ENCODE measurements at regions not wholly inside any gene's neighbourhood (a gene's known extent, or its start where the extent isn't known, plus 50 kb on each side); places are given as distances from the start of the nearest gene placed in this dataset.

- H3K9ac ChIP-seq (ENCODE audit: low read depth, low read length, poor library complexity) = no peak overlapping the region
- no peak overlapping the region for H3K23ac ChIP-seq (ENCODE audit: low read depth, low read length, poor library complexity)
- no peaks in the 10 kb centered on the region for H3K36me3 ChIP-seq (replicated peaks in 1 of 2; ENCODE audit: control insufficient read depth in 2 of 2, insufficient read depth in 2 of 2, low read length in 2 of 2)
- no peak for DNase-seq (ENCODE audit: low spot score)
- no peak overlapping the region for H2BK15ac ChIP-seq (ENCODE audit: low read length)
- H2BK12ac ChIP-seq (ENCODE audit: low read length) = no peak overlapping the region
- no peak overlapping the region for H4K8ac ChIP-seq (ENCODE audit: low read depth, low read length)
- no peak overlapping the region for H3K4me2 ChIP-seq (ENCODE audit: insufficient read depth, low read length, poor library complexity, severe bottlenecking)
- no peak overlapping the region for H2AK5ac ChIP-seq (ENCODE audit: low read depth, low read length)
- H3K27ac ChIP-seq (replicated peaks; ENCODE audit: low read length) = no peak overlapping the region
- H2BK120ac ChIP-seq (ENCODE audit: low read depth, low read length) = no peak overlapping the region
- H3K9me3 ChIP-seq (replicated peaks in 1 of 2; ENCODE audit: control insufficient read depth in 2 of 2, insufficient read depth in 1 of 2, low read depth in 1 of 2, low read length in 2 of 2) = no peaks in the 10 kb centered on the region
- H3K14ac ChIP-seq (ENCODE audit: low read length) = no peak overlapping the region
- H2BK5ac ChIP-seq (ENCODE audit: low read length) = no peak overlapping the region
- H3K4me3 ChIP-seq (ENCODE audit: low read length in 2 of 2) = no peak overlapping the region
- H3K18ac ChIP-seq (ENCODE audit: low read length) = no peak overlapping the region
- no peaks in the 10 kb centered on the region for H3K4me1 ChIP-seq (ENCODE audit: control insufficient read depth in 2 of 2, insufficient read depth in 1 of 2, low read depth in 1 of 2, low read length in 2 of 2)
- H2AFZ ChIP-seq (ENCODE audit: low read length) = no peak overlapping the region
- no peaks in the 10 kb centered on the region for H3K27me3 ChIP-seq (ENCODE audit: control insufficient read depth in 3 of 3, insufficient read depth in 3 of 3, low read depth in 1 of 3, low read length in 3 of 3)
- H4K91ac ChIP-seq (ENCODE audit: low read depth, low read length, poor library complexity) = no peak overlapping the region
- H3K4ac ChIP-seq (ENCODE audit: low read length) = no peak overlapping the region
- H3K79me1 ChIP-seq (ENCODE audit: low read depth, low read length) = no peaks in the 10 kb centered on the region
Observed at GRCh38 chr2:220787251-220787650, 784.9 kb downstream of the EPHA4 start.

DNA sequence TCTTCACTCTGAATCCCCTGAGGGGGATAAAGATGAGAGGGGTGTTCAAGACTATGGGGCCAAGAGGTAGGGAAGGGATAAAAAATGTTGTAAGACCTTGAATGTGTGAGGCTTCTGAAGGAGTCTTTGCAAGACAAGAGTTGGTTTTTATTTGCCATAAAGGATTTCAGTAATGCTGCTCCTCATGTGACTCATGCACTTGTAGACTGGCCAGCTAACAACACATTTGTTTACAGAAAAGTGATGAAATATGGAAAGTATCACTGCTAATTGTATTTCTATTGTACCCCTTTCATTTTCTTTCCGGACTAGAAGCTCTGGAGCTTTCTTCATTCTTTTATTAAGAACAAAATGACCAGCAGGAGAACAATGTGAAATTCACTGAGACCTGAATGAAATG lies 782.1 kb downstream of the EPHA4 start:
- no peak overlapping the region for H3K4me2 ChIP-seq (ENCODE audit: insufficient read depth, low read length, poor library complexity, severe bottlenecking)
- H3K27ac ChIP-seq (replicated peaks; ENCODE audit: low read length) = no peak overlapping the region
- H3K23ac ChIP-seq (ENCODE audit: low read depth, low read length, poor library complexity) = no peak overlapping the region
- H2BK5ac ChIP-seq (ENCODE audit: low read length) = no peak overlapping the region
- no peak overlapping the region for H3K4me3 ChIP-seq (ENCODE audit: low read length in 2 of 2)
- no peak overlapping the region for H2BK12ac ChIP-seq (ENCODE audit: low read length)
- H4K8ac ChIP-seq (ENCODE audit: low read depth, low read length) = no peak overlapping the region
- H2AFZ ChIP-seq (ENCODE audit: low read length) = no peak overlapping the region
- no peaks in the 10 kb centered on the region for H3K9me3 ChIP-seq (replicated peaks in 1 of 2; ENCODE audit: control insufficient read depth in 2 of 2, insufficient read depth in 1 of 2, low read depth in 1 of 2, low read length in 2 of 2)
- no peak for DNase-seq (ENCODE audit: low spot score)
- no peak overlapping the region for H3K14ac ChIP-seq (ENCODE audit: low read length)
- H3K18ac ChIP-seq (ENCODE audit: low read length) = no peak overlapping the region
- H3K27me3 ChIP-seq (ENCODE audit: control insufficient read depth in 3 of 3, insufficient read depth in 3 of 3, low read depth in 1 of 3, low read length in 3 of 3) = no peaks in the 10 kb centered on the region
- H3K9ac ChIP-seq (ENCODE audit: low read depth, low read length, poor library complexity) = no peak overlapping the region
- no peak overlapping the region for H2BK120ac ChIP-seq (ENCODE audit: low read depth, low read length)
- H2BK15ac ChIP-seq (ENCODE audit: low read length) = no peak overlapping the region
- H3K4me1 ChIP-seq (ENCODE audit: control insufficient read depth in 2 of 2, insufficient read depth in 1 of 2, low read depth in 1 of 2, low read length in 2 of 2) = no peaks in the 10 kb centered on the region
- H3K36me3 ChIP-seq (replicated peaks in 1 of 2; ENCODE audit: control insufficient read depth in 2 of 2, insufficient read depth in 2 of 2, low read length in 2 of 2) = no peaks in the 10 kb centered on the region
- no peak overlapping the region for H3K4ac ChIP-seq (ENCODE audit: low read length)
- no peaks in the 10 kb centered on the region for H3K79me1 ChIP-seq (ENCODE audit: low read depth, low read length)
- no peak overlapping the region for H2AK5ac ChIP-seq (ENCODE audit: low read depth, low read length)
- WGBS, 2 donors (ENCODE audit: extremely low coverage in 2 of 2, insufficient read length in 2 of 2, insufficient replicate concordance in 1 of 2) = no CpG with 5 or more reads among the region's 1 CpG
- no peak overlapping the region for H4K91ac ChIP-seq (ENCODE audit: low read depth, low read length, poor library complexity)

DNA sequence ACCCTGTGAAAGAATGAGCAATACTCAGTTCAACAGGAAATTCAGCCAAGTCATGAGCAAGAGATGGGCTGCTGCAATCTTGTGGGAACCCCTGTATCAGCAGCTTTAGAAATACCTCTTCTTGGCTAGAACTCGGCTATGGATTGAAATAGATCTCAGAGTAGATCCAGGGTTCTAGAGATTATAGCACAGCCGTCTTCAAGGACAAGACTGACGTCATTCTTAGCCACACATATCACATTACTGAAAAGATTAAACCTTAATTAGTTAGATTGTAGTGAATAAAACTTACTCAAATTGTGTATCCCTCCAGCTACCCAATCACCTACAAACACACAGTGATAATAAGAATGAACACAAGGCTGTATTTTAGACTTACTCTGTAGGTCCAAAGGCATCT lies 776.4 kb downstream of the EPHA4 start:
- Histone ChIP-seq H3K14ac (ENCODE audit: low read length) (no peak overlapping the region), H3K4me3 (ENCODE audit: low read length in 2 of 2) (no peak overlapping the region), H2BK15ac (ENCODE audit: low read length) (no peak overlapping the region), H2BK12ac (ENCODE audit: low read length) (no peak overlapping the region), H3K9me3 (replicated peaks in 1 of 2; ENCODE audit: control insufficient read depth in 2 of 2, insufficient read depth in 1 of 2, low read depth in 1 of 2, low read length in 2 of 2) (no peaks in the 10 kb centered on the region), H3K36me3 (replicated peaks in 1 of 2; ENCODE audit: control insufficient read depth in 2 of 2, insufficient read depth in 2 of 2, low read length in 2 of 2) (no peaks in the 10 kb centered on the region), H3K27me3 (ENCODE audit: control insufficient read depth in 3 of 3, insufficient read depth in 3 of 3, low read depth in 1 of 3, low read length in 3 of 3) (no peaks in the 10 kb centered on the region), H3K4me1 (ENCODE audit: control insufficient read depth in 2 of 2, insufficient read depth in 1 of 2, low read depth in 1 of 2, low read length in 2 of 2) (no peaks in the 10 kb centered on the region), H3K4ac (ENCODE audit: low read length) (no peak overlapping the region), H4K8ac (ENCODE audit: low read depth, low read length) (no peak overlapping the region), H2AFZ (ENCODE audit: low read length) (no peak overlapping the region), H3K27ac (replicated peaks; ENCODE audit: low read length) (no peak overlapping the region), H3K9ac (ENCODE audit: low read depth, low read length, poor library complexity) (no peak overlapping the region), H4K91ac (ENCODE audit: low read depth, low read length, poor library complexity) (no peak overlapping the region), H3K18ac (ENCODE audit: low read length) (no peak overlapping the region), H2BK5ac (ENCODE audit: low read length) (no peak overlapping the region), H3K79me1 (ENCODE audit: low read depth, low read length) (no peaks in the 10 kb centered on the region), H2AK5ac (ENCODE audit: low read depth, low read length) (no peak overlapping the region), H2BK120ac (ENCODE audit: low read depth, low read length) (no peak overlapping the region), H3K4me2 (ENCODE audit: insufficient read depth, low read length, poor library complexity, severe bottlenecking) (no peak overlapping the region), H3K23ac (ENCODE audit: low read depth, low read length, poor library complexity) (no peak overlapping the region)
- no CpG with 5 or more reads among the region's 3 CpGs for WGBS, 2 donors (ENCODE audit: extremely low coverage in 2 of 2, insufficient read length in 2 of 2, insufficient replicate concordance in 1 of 2)
- no peak for DNase-seq (ENCODE audit: low spot score)

DNA sequence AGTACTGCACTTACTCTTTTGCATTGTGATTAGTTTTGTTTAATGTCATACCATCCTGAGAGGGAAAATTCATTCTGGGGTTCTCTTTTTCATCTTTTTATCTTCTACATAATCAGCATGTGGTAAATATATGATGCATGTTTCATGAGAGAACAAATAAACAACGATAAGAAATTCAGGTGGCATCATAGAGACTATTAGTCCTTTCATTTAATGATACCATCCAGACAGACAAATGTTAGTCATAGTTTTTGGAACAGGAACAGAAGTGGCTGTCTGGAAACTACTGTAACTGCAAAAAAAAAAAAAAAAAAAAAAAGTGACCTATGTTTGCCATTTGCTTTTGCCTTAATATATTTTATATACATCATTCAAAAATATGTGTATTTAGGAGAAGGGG lies 761.0 kb downstream of the EPHA4 start:
- no peak overlapping the region for H4K8ac ChIP-seq (ENCODE audit: low read depth, low read length)
- no peak overlapping the region for H3K27ac ChIP-seq (replicated peaks; ENCODE audit: low read length)
- H2BK12ac ChIP-seq (ENCODE audit: low read length) = no peak overlapping the region
- H4K91ac ChIP-seq (ENCODE audit: low read depth, low read length, poor library complexity) = no peak overlapping the region
- no peaks in the 10 kb centered on the region for H3K79me1 ChIP-seq (ENCODE audit: low read depth, low read length)
- H3K18ac ChIP-seq (ENCODE audit: low read length) = no peak overlapping the region
- no peak overlapping the region for H2AFZ ChIP-seq (ENCODE audit: low read length)
- no peaks in the 10 kb centered on the region for H3K9me3 ChIP-seq (replicated peaks in 1 of 2; ENCODE audit: control insufficient read depth in 2 of 2, insufficient read depth in 1 of 2, low read depth in 1 of 2, low read length in 2 of 2)
- H3K36me3 ChIP-seq (replicated peaks in 1 of 2; ENCODE audit: control insufficient read depth in 2 of 2, insufficient read depth in 2 of 2, low read length in 2 of 2) = no peaks in the 10 kb centered on the region
- H2BK15ac ChIP-seq (ENCODE audit: low read length) = no peak overlapping the region
- no peak overlapping the region for H3K4me2 ChIP-seq (ENCODE audit: insufficient read depth, low read length, poor library complexity, severe bottlenecking)
- no peak overlapping the region for H3K14ac ChIP-seq (ENCODE audit: low read length)
- H2BK5ac ChIP-seq (ENCODE audit: low read length) = no peak overlapping the region
- no peaks in the 10 kb centered on the region for H3K27me3 ChIP-seq (ENCODE audit: control insufficient read depth in 3 of 3, insufficient read depth in 3 of 3, low read depth in 1 of 3, low read length in 3 of 3)
- H3K4me1 ChIP-seq (ENCODE audit: control insufficient read depth in 2 of 2, insufficient read depth in 1 of 2, low read depth in 1 of 2, low read length in 2 of 2) = no peaks in the 10 kb centered on the region
- no peak overlapping the region for H3K23ac ChIP-seq (ENCODE audit: low read depth, low read length, poor library complexity)
- H3K4ac ChIP-seq (ENCODE audit: low read length) = no peak overlapping the region
- no peak for DNase-seq (ENCODE audit: low spot score)
- no peak overlapping the region for H2AK5ac ChIP-seq (ENCODE audit: low read depth, low read length)
- H3K9ac ChIP-seq (ENCODE audit: low read depth, low read length, poor library complexity) = no peak overlapping the region
- H3K4me3 ChIP-seq (ENCODE audit: low read length in 2 of 2) = no peak overlapping the region
- no CpG with 5 or more reads among the region's 1 CpG for WGBS, 2 donors (ENCODE audit: extremely low coverage in 2 of 2, insufficient read length in 2 of 2, insufficient replicate concordance in 1 of 2)
- no peak overlapping the region for H2BK120ac ChIP-seq (ENCODE audit: low read depth, low read length)

Measured in neuronal stem cell (in vitro differentiated cells).